Epithelial cell of esophagus (primary cell): ENCODE measurements at regions not wholly inside any gene's neighbourhood (a gene's known extent, or its start where the extent isn't known, plus 50 kb on each side); places are given as distances from the start of the nearest gene placed in this dataset.
A peak's percentile ranks its signal among the peaks of the same experiment; 100 is the strongest.

Experiments
- DNase-seq: peaks from one replicate; pipeline ENCODE4 v3.0.0; 2010; ENCODE audit warnings: low read depth
- H3K4me3 ChIP-seq: 2 replicates; pipeline ENCODE4 v1.5.1; 2011; ENCODE audit warnings: mild to moderate bottlenecking, low read length, control low read depth
- CTCF ChIP-seq: IDR thresholded peaks from 2 replicates; pipeline ENCODE4 v1.5.1; 2011; ENCODE audit warnings: low read depth, mild to moderate bottlenecking, low read length, control low read depth, inconsistent platforms; ENCODE audit not compliant: insufficient read depth; ENCODE audit errors: missing control alignments

- no peak overlapping the region for H3K4me3 ChIP-seq
- TF ChIP-seq CTCF, result no peak
- peak; percentile 87 for DNase-seq
Observed at GRCh38 chr10:35735412-35735811, 93.3 kb upstream of the FZD8 start.

DNA sequence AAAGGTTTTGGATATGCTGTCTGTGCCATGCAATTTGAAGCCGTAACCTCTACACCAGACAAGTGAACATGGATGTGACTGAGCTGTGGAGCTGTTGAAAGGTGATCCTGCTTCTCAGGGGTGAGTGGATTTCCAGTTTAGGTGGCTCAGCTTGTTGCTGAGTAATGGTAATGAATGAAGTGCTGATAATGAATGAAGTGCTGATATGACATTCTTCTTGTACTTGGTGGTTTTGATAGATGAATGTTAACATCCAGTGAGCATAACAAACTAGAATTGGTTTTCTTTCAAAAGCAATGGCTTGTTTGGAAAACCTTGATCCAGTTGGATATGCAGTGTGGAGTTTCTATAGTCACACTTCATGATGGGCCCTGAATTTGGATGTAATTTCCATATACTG is 89.7 kb upstream of the FZD8 start:
- no peak overlapping the region for H3K4me3 ChIP-seq
- TF ChIP-seq CTCF, result no peak
- DNase-seq, result peak; percentile 19

DNA sequence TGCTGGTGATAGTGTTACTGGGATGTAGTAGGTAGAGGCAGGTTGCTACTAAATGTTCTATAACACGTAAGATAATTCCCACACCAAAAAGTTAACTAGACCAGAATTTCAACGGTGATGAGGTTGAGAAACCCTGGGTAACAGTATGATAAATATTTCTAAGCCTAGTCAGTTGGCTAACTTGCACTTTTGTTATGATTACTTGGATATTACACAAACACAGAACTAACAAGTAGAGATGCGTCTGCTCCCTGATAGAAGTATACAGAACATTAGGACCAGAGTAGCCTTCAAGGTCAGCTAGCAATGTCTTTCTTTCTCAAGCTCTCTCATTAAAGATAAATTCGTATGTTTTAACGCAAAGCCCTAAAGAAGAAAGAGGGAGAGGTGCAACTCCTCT is 86.2 kb upstream of the FZD8 start:
- TF ChIP-seq CTCF, result no peak
- no peak for DNase-seq

DNA sequence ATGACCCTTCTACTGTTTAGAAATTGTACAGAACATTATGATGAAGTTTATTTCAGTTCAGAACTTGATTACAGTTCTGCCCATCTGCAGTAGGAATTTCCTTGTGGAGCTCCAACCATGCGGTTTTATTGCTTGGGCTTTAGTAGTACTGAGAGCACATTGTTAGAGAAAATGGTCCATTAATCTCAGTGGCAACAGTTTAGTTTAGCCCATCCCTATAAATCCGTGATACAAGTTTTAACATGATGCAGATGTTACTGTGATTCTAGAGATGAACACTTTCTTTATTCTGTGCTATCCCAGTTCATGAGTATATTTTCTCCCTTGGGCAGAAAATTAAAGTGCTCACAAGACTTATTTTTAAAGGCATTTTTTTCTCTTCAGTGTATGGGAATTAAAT is 84.8 kb upstream of the FZD8 start:
- no peak overlapping the region for H3K4me3 ChIP-seq
- no peak for TF ChIP-seq CTCF
- no peak for DNase-seq

More for the DNA sequence above, 86.2 kb upstream of the FZD8 start:
- H3K4me3 ChIP-seq, result no peak overlapping the region

DNA sequence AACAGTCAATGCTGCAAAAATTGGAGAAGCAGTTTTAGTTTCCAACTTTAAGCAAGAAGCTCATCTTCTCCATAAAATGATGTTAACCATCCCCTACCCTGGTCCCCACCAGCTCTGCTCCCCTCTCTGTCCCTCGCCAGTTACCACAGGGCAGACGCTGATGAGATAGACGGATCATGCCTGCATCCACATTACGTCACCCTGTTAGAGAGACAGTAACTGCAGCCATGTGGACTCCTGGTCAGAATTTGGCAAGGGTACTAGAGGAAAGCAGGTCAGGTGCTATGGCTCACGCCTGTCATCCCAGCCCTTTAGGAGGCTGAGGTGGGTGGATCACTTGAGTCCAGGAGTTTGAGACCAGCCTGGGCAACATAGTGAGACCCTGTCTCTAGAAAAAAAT is 81.9 kb upstream of the FZD8 start:
- TF ChIP-seq CTCF, result no peak
- DNase-seq, result no peak
- no peak overlapping the region for H3K4me3 ChIP-seq

DNA sequence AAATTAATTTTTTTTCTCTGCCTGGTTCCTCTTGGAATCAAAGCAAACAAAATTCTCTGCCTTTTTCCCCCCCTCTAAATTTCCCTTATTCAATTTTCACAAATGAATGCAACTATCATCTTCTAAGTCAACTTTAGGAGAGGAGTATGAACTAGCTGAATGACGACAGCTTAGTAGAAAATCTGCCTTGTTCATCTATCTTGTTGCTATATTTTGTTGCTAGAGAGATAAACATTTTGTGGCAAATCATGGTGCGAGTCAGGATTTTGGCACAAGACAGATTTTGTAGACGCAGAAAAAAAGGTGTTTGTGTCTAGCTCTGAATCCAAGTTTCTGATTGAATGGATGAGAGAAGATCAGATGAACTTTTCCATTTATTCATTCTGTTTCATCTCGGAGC is 81.0 kb upstream of the FZD8 start:
- no peak overlapping the region for H3K4me3 ChIP-seq
- TF ChIP-seq CTCF, result no peak
- DNase-seq, result no peak

- no peak for TF ChIP-seq CTCF
- no peak for DNase-seq
- no peak overlapping the region for H3K4me3 ChIP-seq
Observed at GRCh38 chr10:35722636-35723035, 80.5 kb upstream of the FZD8 start.
